ENCODE measurements at regions not wholly inside any gene's neighbourhood (a gene's known extent, or its start where the extent isn't known, plus 50 kb on each side); places are given as distances from the start of the nearest gene placed in this dataset.

DNA sequence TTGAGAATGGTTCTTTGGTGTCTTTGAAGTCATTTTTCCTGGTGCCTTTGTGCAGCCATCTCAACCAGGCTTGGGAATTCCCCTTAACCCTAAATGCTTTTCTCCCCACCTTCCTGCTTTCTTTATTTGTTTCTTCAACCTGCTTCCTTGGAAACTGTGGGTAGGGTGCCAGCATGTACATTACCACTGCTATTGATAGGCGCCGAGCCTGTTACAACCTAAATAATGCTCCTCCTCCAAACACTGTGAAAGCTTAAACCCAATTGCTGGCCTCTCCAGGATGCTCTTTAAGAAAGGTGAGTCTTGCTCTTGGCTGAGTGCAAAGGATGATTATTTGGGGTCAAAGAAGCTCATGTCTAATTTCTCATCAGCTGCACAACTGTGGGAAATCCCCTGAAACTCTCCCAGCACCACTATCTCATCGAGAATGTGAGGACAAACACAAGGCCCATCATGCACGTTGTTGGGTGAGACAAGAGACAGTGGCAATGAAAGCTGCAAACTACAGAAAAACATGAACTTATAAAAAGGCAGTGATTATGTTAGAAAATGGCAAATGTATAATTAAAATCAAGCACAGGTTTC lies 285.5 kb upstream of the IGFBP3 start:
- DNase-seq (no peak), ATAC-seq (ENCODE audit: poor library complexity) (no peak)
- intact Hi-C loops (cut with DNase I) = no loop called here

DNA sequence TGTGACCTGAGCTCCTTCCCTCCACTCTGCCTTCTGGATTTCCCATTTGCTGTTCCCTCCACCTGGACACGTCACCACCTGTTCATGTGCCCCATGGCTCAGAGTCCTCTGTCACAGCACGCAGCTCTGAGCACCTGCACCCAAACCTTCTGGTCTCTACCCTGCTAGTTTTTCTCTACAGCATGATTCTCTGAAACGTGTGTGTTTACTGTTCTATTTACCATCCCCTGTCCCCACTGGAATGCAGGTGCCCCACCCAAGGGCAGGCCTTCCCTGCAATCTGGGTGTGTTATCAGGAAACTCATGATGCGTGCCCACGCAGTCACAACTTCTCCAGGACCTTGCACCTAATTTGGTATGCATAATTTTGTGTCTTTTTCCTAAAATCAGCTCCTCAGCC lies 284.4 kb upstream of the IGFBP3 start:
- ATAC-seq (ENCODE audit: poor library complexity) (no peak), DNase-seq (no peak)

DNA sequence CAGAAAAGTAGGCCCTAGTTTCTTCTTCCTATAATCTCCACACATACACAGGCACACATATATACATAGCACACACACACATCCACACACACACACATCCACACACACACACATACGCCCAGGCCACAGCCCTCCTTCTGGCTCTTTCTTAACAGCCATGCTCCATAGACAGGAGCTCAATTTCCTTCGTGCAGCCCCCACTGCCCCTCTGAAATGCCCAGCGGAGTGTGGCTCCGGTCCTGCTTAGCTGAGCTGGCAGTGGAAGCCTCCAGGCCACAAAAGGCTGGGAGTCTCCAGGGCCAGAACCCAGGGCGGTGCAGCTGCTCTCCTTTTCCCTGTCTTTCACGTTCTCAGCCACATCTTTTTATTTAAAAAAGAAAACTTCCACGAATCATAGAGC lies 282.9 kb upstream of the IGFBP3 start:
- DNase-seq (no peak), ATAC-seq (ENCODE audit: poor library complexity) (no peak)
- intact Hi-C loops (cut with DNase I) = no loop called here

More for the DNA sequence above, 284.4 kb upstream of the IGFBP3 start:
- intact Hi-C loops (cut with DNase I) = no loop called here

DNA sequence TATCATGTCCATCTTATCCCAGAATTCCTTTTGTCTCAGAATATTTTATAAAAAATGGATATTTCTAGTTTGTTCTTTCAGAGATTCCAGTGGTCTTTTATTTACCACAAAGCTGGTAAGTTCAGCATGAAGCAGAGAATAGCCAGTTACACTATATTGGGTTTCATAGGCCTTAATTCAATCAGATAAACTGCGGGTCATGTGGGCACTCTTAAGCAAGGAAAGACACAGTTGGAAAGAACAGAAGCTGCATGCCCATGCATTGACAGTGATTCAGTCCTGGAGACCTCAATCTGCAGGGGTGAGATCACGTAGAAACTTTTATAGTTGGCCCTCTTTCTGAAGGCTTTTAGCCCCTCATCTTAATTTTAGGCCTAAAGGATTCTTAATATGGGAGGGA lies 281.3 kb upstream of the IGFBP3 start:
- ATAC-seq (ENCODE audit: poor library complexity) (no peak), DNase-seq (no peak)
- intact Hi-C loops (cut with DNase I) = no loop called here

DNA sequence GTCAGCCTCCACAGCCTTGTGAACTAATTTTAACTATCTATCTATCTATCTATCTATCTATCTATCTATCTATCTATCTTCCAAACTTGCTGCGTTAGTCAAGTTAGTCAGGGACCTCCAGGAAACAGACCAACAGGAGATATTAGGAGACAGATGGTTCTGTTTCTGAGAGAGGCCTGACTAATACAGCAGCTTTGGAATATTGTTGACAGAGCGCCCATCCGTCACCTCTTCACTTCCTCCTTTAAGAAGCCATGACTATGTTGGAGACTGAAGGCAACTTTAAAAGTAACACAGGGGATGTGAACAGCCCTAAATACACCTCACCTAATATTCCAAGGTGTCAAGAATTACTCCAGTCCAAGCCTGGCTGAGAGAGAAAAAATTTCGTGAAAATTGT lies 280.9 kb upstream of the IGFBP3 start:
- DNase-seq = no peak
- intact Hi-C loops (cut with DNase I) = no loop called here
- no peak for ATAC-seq (ENCODE audit: poor library complexity)

DNA sequence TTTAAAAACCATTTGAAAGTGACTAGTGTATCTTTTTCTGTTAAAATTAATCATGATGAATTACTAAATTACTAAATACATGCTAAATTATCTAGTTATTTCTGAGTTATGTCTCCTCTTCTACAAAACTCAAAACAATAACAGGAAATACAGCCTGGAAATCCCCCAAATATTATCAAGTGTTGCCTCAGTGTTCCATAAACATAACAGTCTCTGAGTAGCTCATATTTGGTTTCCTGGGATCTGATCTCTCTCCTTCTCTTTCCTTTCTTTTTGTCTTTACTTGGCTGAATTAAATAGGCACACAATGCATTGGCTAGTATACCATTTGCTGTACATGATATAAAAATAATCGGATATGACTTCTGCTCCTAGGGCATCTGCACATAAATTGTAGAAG lies 277.6 kb upstream of the IGFBP3 start:
- ATAC-seq (ENCODE audit: poor library complexity) (no peak), DNase-seq (no peak)
- intact Hi-C loops (cut with DNase I) = no loop called here

DNA sequence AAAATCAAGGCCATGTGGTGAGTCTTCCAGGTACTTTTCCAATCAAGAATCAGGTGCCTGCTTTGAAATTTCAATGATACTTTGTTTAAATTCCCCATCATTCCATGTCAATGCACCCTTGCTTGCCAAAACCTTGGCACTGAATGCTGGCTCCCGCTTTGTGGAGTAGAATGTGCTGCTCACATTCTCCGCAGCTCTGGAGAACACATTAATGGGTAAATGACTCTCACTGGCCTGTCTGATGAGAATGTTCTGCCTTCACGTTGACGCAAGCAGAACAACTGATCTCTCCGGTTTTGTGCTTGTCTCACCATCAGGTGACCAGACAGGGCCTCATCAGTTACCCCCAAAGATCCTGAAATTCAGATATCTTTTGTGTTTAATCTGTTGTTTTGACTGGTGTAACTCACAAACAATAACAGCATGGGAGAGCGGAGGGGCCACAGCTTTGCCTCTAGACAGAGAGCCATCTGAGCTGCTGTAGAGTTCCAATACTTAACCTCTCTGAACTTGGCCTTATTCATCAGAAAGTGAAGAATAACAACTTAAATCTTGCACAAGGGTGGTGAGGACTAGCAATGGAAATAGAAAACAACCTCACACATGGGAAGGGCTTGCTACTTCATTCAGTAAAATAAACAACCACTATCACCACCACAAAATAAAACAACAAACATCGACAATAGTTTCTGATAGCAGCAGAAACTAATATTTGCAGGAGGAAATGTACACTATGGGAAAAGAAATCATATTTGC lies 276.9 kb upstream of the IGFBP3 start:
- intact Hi-C loops (cut with DNase I) = no loop called here
- ATAC-seq (ENCODE audit: poor library complexity) (no peak), DNase-seq (no peak)

DNA sequence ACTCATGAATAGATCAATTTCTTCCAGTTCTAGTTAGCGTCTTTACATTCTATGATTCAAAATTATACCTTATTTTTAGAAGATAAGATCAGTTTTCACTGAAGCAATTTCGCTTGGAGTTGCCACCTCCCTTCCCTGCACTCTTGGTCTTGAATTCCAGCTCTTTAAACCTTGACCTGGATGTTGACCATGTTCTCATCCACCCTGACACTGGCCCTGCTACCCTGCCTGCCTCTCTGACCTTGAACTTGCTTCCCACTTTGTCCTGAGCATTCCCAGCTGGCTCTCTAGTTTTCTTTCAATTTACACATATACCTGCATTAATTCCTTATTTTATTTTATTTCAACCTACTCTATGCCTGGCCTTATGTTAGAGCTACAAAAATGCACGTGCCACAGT lies 274.9 kb upstream of the IGFBP3 start:
- no peak for DNase-seq
- intact Hi-C loops (cut with DNase I) = no loop called here
- no peak for ATAC-seq (ENCODE audit: poor library complexity)

DNA sequence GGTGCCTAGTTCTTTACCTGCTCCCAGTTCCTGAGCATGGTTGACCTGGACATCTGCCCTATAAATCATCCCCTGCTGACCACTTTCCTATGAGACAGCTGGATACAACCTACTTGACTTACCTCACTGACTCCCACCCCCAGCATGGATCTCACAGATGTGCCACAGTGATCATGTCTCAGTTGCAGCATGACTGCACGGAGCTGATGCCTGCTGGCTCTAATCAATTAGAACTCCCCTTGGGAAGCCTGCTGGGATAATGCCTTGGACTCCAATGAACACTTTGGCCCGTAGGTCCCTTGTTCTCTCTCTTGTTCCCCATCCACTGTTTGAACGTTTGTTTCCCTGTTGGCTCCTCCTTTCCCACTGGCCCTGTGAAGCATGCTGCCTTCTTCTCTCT lies 271.2 kb upstream of the IGFBP3 start:
- ATAC-seq (ENCODE audit: poor library complexity) = no peak
- no peak for DNase-seq
- intact Hi-C loops (cut with DNase I) = no loop called here

DNA sequence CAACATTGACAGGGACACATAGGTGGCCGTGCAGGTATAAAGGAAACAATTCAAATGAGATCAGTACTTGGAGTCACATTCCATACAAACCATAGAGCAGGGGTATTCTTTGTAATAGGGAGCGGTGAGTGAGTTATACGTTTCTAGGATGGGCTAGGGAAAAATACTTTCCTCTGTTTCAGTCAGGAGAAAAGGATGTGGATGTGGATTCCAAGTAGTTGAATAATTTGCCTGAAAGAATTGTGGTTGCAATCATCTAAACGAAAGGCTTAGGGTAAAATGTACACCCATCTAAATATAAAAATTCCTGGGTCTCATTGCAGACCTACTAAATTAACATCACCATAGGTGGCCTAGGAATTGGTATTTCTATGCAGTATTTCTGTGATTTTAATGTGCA lies 270.7 kb upstream of the IGFBP3 start:
- ATAC-seq (ENCODE audit: poor library complexity) (no peak), DNase-seq (no peak)
- intact Hi-C loops (cut with DNase I) = no loop called here

DNA sequence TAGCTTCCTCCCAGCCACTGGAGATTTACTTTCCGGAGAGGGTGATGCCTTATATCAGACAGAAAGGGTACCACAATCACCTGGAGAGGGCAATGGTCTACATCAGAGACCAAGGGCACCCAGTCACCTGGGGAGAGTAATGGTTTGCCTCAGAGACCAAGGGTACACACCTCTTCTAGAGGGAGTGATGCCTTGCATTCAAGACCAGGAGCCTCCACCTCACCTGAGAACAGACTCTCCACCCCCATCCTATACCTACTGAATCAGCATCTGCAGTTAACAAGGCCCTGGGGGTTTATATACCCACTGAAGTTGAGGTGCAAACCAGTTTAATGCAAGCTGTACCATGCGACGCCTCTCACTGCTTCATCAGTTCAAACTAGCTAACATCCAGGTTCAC lies 270.2 kb upstream of the IGFBP3 start:
- ATAC-seq (ENCODE audit: poor library complexity) (no peak), DNase-seq (no peak)
- intact Hi-C loops (cut with DNase I) = no loop called here

DNA sequence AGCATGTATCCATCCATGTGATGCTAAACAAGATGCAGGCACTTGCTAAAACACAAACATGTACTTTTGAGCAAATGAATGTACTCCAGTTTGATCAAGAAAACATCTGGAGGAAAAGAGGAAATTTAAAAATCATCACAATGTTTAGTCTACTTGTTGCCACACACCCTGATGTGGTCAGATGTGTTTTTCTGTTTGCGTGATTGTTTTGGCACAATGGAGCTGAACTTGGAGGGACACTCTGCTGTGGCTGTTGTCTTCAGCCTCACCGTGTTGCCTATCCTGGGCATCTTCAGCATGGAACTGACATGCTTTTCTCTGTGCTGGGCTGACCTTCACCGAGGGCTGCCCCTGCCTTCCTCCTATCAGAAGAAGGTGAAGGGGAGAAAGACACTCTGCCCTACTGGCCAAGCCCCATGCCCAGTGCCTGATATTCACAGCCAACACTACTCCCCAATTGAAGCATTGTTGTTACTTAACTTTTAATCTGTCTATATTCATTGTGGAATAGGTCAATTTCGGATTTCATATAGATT lies 268.3 kb upstream of the IGFBP3 start:
- intact Hi-C loops (cut with DNase I) = no loop called here
- no peak for ATAC-seq (ENCODE audit: poor library complexity)
- DNase-seq = no peak

DNA sequence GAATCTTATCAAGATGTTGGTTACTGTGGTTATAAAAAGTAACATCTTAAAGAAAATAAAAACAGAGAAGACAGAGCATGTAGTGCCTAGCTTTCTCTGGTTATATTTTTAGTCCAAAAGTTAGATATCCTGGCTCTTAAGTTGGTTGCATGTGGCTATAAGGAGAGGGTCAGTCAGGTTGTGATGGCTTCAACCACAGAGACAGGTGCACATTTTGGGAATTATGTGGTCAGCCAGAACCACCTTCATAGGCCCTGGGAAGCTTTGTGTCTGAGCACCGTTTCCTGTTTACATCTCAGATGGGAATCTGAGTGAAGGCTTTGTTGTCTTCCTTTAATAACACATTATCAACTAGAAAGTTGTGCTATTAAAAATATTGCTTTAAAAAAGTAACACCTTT lies 265.1 kb upstream of the IGFBP3 start:
- DNase-seq (no peak), ATAC-seq (ENCODE audit: poor library complexity) (no peak)
- intact Hi-C loops (cut with DNase I) = no loop called here

DNA sequence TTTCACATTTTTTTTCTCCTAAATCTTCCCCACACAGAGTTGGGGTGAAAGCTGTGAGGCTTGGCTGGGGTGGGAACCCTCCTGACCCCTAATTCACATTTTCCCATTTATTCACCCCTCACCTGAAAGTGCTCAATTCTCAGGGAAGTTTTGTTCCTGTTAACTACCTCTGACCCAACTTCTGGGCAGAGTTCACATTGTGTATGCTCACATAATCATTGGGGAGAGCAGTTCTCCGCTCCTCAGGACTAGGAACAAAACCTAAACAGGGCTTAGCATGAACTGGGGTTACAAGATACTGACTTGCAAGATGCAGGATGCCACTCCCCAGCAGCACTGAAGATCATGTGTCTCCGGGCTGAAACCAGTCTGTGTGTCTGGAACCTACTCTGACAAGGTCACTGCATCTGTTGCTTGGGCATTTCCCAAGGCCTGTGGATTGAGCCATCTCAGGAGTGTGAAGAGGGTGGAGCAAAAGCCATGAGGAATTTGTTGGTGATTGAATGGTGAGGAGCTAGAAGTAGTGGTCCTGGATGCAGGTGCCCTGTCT lies 258.1 kb upstream of the IGFBP3 start:
- intact Hi-C loops (cut with DNase I) = no loop called here
- ATAC-seq (ENCODE audit: poor library complexity) (no peak), DNase-seq (no peak)

DNA sequence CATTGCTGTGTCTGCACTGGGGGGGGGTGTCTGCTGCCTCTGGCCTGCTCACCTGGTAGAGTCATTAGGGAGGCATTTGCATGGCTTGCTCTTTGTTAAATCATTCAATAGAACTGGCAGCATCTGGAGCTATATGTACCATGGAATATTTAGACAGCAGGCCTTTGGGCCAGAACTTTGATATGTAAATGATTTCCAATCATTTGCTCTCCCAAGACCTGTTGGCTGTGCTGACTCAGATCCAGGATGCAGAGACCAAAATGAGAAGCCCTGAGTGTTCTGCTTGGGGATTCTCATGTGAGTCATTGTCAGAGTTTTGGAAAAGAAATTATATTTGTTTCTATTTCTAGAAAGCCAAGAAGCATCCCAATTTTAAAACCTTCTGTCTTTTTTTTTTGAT lies 257.6 kb upstream of the IGFBP3 start:
- ATAC-seq (ENCODE audit: poor library complexity) (no peak), DNase-seq (no peak)
- intact Hi-C loops (cut with DNase I) = no loop called here

DNA sequence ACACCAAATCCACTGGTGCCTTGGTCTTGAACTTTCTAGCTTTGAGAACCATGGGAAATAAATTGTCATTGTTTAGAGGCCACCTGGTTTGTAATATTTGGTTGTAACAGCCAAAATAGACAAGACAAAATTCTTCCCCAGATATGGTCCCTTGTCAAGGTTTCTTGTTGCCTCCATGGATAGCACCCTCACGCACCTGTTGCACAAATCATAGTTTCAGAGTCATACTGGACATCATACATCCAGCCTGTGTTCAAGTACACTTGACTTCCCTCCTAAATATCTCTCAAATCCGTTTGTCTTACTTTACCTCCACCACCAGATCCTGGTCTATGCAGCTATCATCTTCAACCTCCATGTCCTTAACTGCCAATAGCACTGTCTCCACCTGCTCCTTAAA lies 256.7 kb upstream of the IGFBP3 start:
- intact Hi-C loops (cut with DNase I) = no loop called here
- no peak for ATAC-seq (ENCODE audit: poor library complexity)
- no peak for DNase-seq

DNA sequence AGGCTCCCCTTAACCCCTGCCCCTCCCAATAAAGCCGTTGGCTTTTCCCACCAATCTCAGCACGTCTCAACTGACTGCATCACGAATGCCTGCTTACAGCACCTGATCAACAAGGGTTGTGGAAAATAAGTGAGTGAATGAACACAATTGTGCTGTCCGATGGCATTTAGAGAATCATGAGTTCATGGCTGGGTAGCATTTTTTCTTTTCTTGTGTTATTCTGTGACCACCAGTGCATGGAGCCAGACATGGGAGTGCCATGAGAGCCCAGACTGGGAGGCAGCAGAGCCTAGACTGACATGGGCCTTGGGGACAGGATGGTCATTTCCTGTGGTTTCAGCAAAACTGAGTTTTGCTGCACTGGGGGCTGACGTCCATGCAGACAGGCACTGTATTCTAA lies 254.1 kb upstream of the IGFBP3 start:
- intact Hi-C loops (cut with DNase I) = no loop called here
- DNase-seq (no peak), ATAC-seq (ENCODE audit: poor library complexity) (no peak)

DNA sequence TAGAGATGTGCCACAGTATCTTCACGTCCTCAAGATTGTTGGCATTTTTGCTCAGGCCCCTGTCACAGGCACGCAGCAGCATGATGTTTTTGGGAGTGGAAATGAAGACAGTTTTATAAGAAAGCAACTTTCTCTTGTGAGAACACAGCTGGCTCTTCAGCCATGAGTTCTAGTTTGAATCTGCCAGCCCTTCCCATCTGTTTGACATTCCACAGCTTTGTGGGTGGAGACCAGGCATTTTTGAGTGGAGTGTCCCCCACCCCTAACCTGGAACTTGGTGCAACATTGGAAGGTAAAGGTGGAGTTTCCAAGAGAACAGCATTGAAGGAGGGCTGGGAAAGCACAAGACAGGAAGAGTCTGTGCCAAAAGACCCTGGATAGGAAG lies 253.1 kb upstream of the IGFBP3 start:
- peak; percentile 30 for ATAC-seq (ENCODE audit: poor library complexity)

DNA sequence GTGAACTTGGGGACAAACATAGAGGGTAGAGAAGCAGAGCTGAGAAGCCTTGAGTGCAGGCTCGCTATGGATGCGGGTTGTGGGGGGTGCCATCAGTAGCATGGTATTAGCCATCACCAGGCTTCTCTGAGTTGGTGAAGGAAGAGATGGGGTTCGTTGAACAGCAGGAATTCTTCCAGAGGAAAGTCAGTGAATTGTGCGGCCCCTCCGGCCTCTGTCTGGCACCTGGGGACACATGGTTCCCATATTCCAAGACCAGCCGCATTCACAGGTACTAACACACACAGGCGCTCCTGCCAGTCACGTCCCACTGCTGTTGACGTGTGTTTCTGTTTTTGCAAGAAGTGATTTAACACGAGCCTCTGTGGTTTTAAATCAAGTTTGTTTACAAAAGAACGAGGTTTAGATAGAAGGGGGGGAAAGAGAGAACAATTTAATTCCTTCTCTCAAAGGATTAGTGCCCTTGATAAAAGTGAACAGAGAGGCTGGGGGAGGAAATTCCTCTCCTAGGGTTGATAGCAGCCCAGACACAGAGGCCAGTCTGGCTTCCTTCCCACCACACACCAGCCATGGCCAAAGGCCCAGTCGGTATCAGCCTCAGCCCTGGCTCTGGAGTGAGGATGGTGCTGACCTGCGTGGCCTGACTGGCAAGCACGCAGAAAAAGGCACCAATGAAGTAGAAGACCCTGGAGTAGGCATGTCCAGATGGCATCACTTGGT lies 252.6 kb upstream of the IGFBP3 start:
- intact Hi-C loops (cut with DNase I) = no loop called here
- DNase-seq = peak; percentile 74
- ATAC-seq (ENCODE audit: poor library complexity) = peak; percentile 98

More for the DNA sequence above, 253.1 kb upstream of the IGFBP3 start:
- intact Hi-C loops (cut with DNase I) = no loop called here
- DNase-seq = no peak

DNA sequence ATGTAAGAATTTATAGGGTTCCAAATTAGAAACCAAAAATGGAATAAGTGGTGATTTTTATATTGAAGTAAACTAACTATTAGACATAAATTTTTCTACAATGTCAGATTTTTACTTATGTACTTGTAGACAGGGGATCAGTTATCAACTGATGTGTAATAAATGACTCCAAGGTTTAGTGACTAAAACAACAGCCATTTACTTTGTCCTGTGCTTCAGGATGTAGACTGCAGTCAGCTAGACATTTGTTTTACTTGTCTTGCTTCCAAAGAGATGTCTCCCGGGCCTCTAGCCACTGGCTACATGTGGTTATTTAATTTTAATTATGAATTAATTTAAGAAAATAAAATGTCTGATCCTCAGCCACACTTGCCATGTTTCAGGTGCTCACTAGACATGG lies 249.7 kb upstream of the IGFBP3 start:
- ATAC-seq (ENCODE audit: poor library complexity) (no peak), DNase-seq (no peak)
- intact Hi-C loops (cut with DNase I) = no loop called here
